Heart left ventricle (tissue), 16 donors: ENCODE measurements at regions not wholly inside any gene's neighbourhood (a gene's known extent, or its start where the extent isn't known, plus 50 kb on each side); places are given as distances from the start of the nearest gene placed in this dataset.

Experiments
- ATAC-seq, 4 donors: fragments of 200-7000 bp; cut with Tn5 transposase; one replicate each; pipeline ENCODE4 v1.9.1; 2020 to 2022; ENCODE audit warnings: moderate library complexity in 4 of 4, mild to moderate bottlenecking in 3 of 4, moderate number of reproducible peaks in 1 of 4
- DNase-seq, 5 donors: peaks; one replicate each; pipeline ENCODE4 v3.0.0-alpha.2; 2020
- H3K27ac ChIP-seq, 12 donors: fragments of 200-600 bp; sonication (generic) in 4 of 12; one replicate each; pipeline versions ENCODE4 v1.5.0 to v1.8.0; 2016 to 2022; ENCODE audit warnings: mild to moderate bottlenecking in 2 of 12
- H3K27me3 ChIP-seq, 9 donors: fragments of 200-600 bp; sonication (generic) in 2 of 9; one replicate each; pipeline versions ENCODE4 v1.5.1 to v1.8.0; 2016 to 2022; ENCODE audit warnings: mild to moderate bottlenecking in 3 of 9
- H3K36me3 ChIP-seq, 9 donors: fragments of 200-600 bp; sonication (generic) in 2 of 9; one replicate each; pipeline versions ENCODE4 v1.5.0 to v1.8.0; 2018 to 2022; ENCODE audit warnings: mild to moderate bottlenecking in 2 of 9
- H3K4me1 ChIP-seq, 12 donors: fragments of 200-600 bp; sonication (generic) in 4 of 12; one replicate each; pipeline versions ENCODE4 v1.5.0 to v1.8.0; 2016 to 2022; ENCODE audit warnings: mild to moderate bottlenecking in 3 of 12
- H3K4me3 ChIP-seq, 12 donors: fragments of 200-600 bp; sonication (generic) in 4 of 12; one replicate each; pipeline versions ENCODE4 v1.5.0 to v1.8.0; 2017 to 2022; ENCODE audit warnings: mild to moderate bottlenecking in 9 of 12, moderate library complexity in 4 of 12
- H3K9me3 ChIP-seq, 12 donors: fragments of 200-600 bp; sonication (generic) in 4 of 12; one replicate each; pipeline versions ENCODE4 v1.5.0 to v1.8.0; 2016 to 2022; ENCODE audit warnings: mild to moderate bottlenecking in 1 of 12
- CTCF ChIP-seq, 12 donors: fragments of 200-600 bp; sonication (generic) in 4 of 12; IDR thresholded peaks; one replicate each; pipeline versions ENCODE4 v1.5.0 to v1.8.0; 2018 to 2022; ENCODE audit warnings: antibody characterized with exemption in 12 of 12, mild to moderate bottlenecking in 5 of 12
- POLR2A ChIP-seq, 2 donors: fragments of 450-650 bp; IDR thresholded peaks; one replicate each; pipeline ENCODE4 v1.6.1; 2017; ENCODE audit warnings: antibody characterized with exemption in 2 of 2, mild to moderate bottlenecking in 2 of 2, moderate library complexity in 2 of 2
- WGBS, 4 donors: extraction: QIAGEN DNeasy Blood & Tissue Kit in 2 of 4; methylation state at CpG; one replicate each; pipeline versions ENCODE4 v1.1.5 to v1.1.7; 2013 to 2018; 5-methylcytosine and 5-hydroxymethylcytosine counted together
- intact Hi-C, 10 donors: fragments of 100-400 bp; cut with DNase I; formaldehyde crosslinking; loops; one replicate each; pipeline versions ENCODE4 v1.11.1 to v1.14.2; 2022
- donor health status: ischemic (EF 13 %, LVEDD 7.1; RV severe dilation, severe dysfunction).
- donor health status: healthy with polysubstance abuse.
- donor health status: DM: no; HTN: yes; CAD: no.
- donor health status: DM: no; HTN: no; CAD: no.
- donor health status: ischemic (EF 25% LVEDD 6.9; RV normal size, moderate dysfunction).
- donor health status: ischemic (EF 25% LVEDD 5.7; RV mildly dilated, moderate dysfunction).
- donor health status: healthy.
- donor health status: DM: yes; HTN: yes; CAD: no.
- donor health status: ischemic (EF 35%, LVEDD 5.7; RV mildly dilated, moderate dysfunction).
- donor health status: nonischemic (EF 11% LVEDD 7.7; RV severe dilation, severe dysfunction).
- donor health status: DM: yes; HTN: yes; CAD: no.
- donor health status: PGD.
- donor health status: ischemic (EF 29% LVEDD 5.4; RV normal size, mild dysfunction).
- donor health status: nonischemic (EF 23%, LVEDD 6.1; RV moderate dilation, normal function).

- no peak overlapping the region for H3K27ac ChIP-seq
- H3K4me3 ChIP-seq = no peak overlapping the region
- intact Hi-C loops = no loop called here
- WGBS, 4 donors = 82 to 88% (median 86%) methylated on average over 18 to 22 of the region's 22 CpGs
- H3K27me3 ChIP-seq = peaks cover 0 to 11% (median 0%) of the 10 kb centered on the region in 9 donors
- H3K4me1 ChIP-seq = peaks cover 0 to 10% (median 0%) of the 10 kb centered on the region in 12 donors
- no peaks in the 10 kb centered on the region for H3K36me3 ChIP-seq
- ATAC-seq (no peak), DNase-seq (no peak)
- no peaks in the 10 kb centered on the region for H3K9me3 ChIP-seq
- TF ChIP-seq CTCF (IDR thresholded peaks at IDR 0.05) = no peak
- TF ChIP-seq POLR2A (IDR thresholded peaks at IDR 0.05) = no peak
Observed at GRCh38 chr15:101562428-101563059, 73.0 kb upstream of the PCSK6 start.

- ATAC-seq (no peak), DNase-seq (no peak)
- no peaks in the 10 kb centered on the region for H3K9me3 ChIP-seq
- H3K4me1 ChIP-seq = peaks cover 0 to 10% (median 0%) of the 10 kb centered on the region in 12 donors
- no peak overlapping the region for H3K27ac ChIP-seq
- no peaks in the 10 kb centered on the region for H3K36me3 ChIP-seq
- H3K27me3 ChIP-seq = peaks cover 0 to 8% (median 0%) of the 10 kb centered on the region in 9 donors
- intact Hi-C loops = no loop called here
- H3K4me3 ChIP-seq = no peak overlapping the region
- TF ChIP-seq POLR2A (IDR thresholded peaks at IDR 0.05) (no peak), CTCF (IDR thresholded peaks at IDR 0.05) (no peak)
- 87 to 92% (median 90%) methylated on average over 11 to 15 of the region's 15 CpGs for WGBS, 4 donors
Observed at GRCh38 chr15:101561584-101561906, 72.0 kb upstream of the PCSK6 start.

- Histone ChIP-seq H3K4me3 (no peak overlapping the region), H3K36me3 (no peaks in the 10 kb centered on the region), H3K27me3 (peaks cover 0 to 8% (median 0%) of the 10 kb centered on the region in 9 donors), H3K27ac (no peak overlapping the region), H3K9me3 (no peaks in the 10 kb centered on the region), H3K4me1 (peaks cover 0 to 10% (median 0%) of the 10 kb centered on the region in 12 donors)
- ATAC-seq (no peak), DNase-seq (no peak)
- WGBS, 4 donors = 93 to 95% (median 94%) methylated on average over 8 to 11 of the region's 11 CpGs
- TF ChIP-seq CTCF (IDR thresholded peaks at IDR 0.05) (no peak), POLR2A (IDR thresholded peaks at IDR 0.05) (no peak)
- intact Hi-C loops = no loop called here
Observed at GRCh38 chr15:101560722-101561583, 71.4 kb upstream of the PCSK6 start.

- 33 to 45% (median 42%) methylated on average over 6 of the region's 6 CpGs for WGBS, 4 donors
Observed at GRCh38 chr15:101559952-101560351, 70.4 kb upstream of the PCSK6 start.

More at GRCh38 chr15:101559952-101560351, 70.4 kb upstream of the PCSK6 start:
- TF ChIP-seq POLR2A (IDR thresholded peaks at IDR 0.05) = no peak
- no peak for TF ChIP-seq CTCF (IDR thresholded peaks at IDR 0.05)
- H3K4me3 ChIP-seq = no peak overlapping the region
- H3K4me1 ChIP-seq = peaks cover 0 to 10% (median 0%) of the 10 kb centered on the region in 12 donors
- peak in 1 of 4 donors; percentile 22 for ATAC-seq
- H3K36me3 ChIP-seq = no peaks in the 10 kb centered on the region
- H3K27ac ChIP-seq = no peak overlapping the region
- intact Hi-C loops = no loop called here
- peak in 1 of 5 donors; percentile 60 for DNase-seq
- H3K9me3 ChIP-seq = no peaks in the 10 kb centered on the region
- peaks cover 0 to 8% (median 0%) of the 10 kb centered on the region in 9 donors for H3K27me3 ChIP-seq
